ENCODE measurements at regions not wholly inside any gene's neighbourhood (a gene's known extent, or its start where the extent isn't known, plus 50 kb on each side); places are given as distances from the start of the nearest gene placed in this dataset.

GRCh38 chr9:108272349-108272899 lies 583.4 kb downstream of the ACTL7B start:
- Histone ChIP-seq H2AFZ (peak overlapping the region; percentile 56; the same call in 1 of the 2 replicates), H3K4me2 (no peak overlapping the region), H3K27me3 (ENCODE audit: insufficient read depth) (no peaks in the 10 kb centered on the region), H3K4me3 (no peak overlapping the region), H3F3A (replicated peaks; ENCODE audit: low read depth) (no peaks in the 10 kb centered on the region), H3K27ac (ENCODE audit: low read depth) (no peak overlapping the region), H4K20me1 (replicated peaks; ENCODE audit: insufficient read depth) (no peaks in the 10 kb centered on the region), H3K9me2 (ENCODE audit: insufficient read depth) (peaks cover 8% of the 10 kb centered on the region; the same call in 1 of the 2 replicates), H3K36me3 (ENCODE audit: insufficient read depth) (no peaks in the 10 kb centered on the region), H3K79me2 (replicated peaks; ENCODE audit: insufficient read depth) (no peaks in the 10 kb centered on the region), H3K4me1 (ENCODE audit: insufficient read depth) (peaks cover 19% of the 10 kb centered on the region)
- peaks cover 21% of the 10 kb centered on the region for H3K4me1 Mint-ChIP-seq
- no peaks in the 10 kb centered on the region for H3K36me3 Mint-ChIP-seq (ENCODE audit: low read depth)
- ATAC-seq (peak; percentile 90), DNase-seq (ENCODE audit: low spot score) (peak; percentile 60)
- peak overlapping the region; percentile 41; the same call in 1 of the 2 replicates for H3K27ac Mint-ChIP-seq
- TF ChIP-seq CTCF (conservative IDR thresholded peaks at IDR 0.05; ENCODE audit: low read depth in 2 of 2) (peak; percentile 59 to 72), STAT1 (IDR thresholded peaks at IDR 0.05; ENCODE audit: unreplicated experiment) (no peak), EZH2phosphoT487 (IDR thresholded peaks at IDR 0.05; ENCODE audit: unreplicated experiment) (no peak), CREB1 (CRISPR knock-in tag; IDR thresholded peaks at IDR 0.05; ENCODE audit: low read depth) (no peak)
- H3K27me3 Mint-ChIP-seq (ENCODE audit: insufficient read depth, low read depth, poor library complexity), result peaks cover 6% of the 10 kb centered on the region
- no peak overlapping the region for H3K4me3 Mint-ChIP-seq
- H3K9me3 Mint-ChIP-seq, result no peaks in the 10 kb centered on the region

GRCh38 chr9:108271646-108272348 lies 584.0 kb downstream of the ACTL7B start:
- peaks cover 21% of the 10 kb centered on the region for H3K4me1 Mint-ChIP-seq
- ATAC-seq, result peak; percentile 57
- Histone ChIP-seq H2AFZ (peak overlapping the region; percentile 73; the same call in 1 of the 2 replicates), H3K36me3 (ENCODE audit: insufficient read depth) (no peaks in the 10 kb centered on the region), H3K4me2 (no peak overlapping the region), H3K4me1 (ENCODE audit: insufficient read depth) (peaks cover 19% of the 10 kb centered on the region), H3K9me2 (ENCODE audit: insufficient read depth) (peaks cover 8% of the 10 kb centered on the region; the same call in 1 of the 2 replicates), H4K20me1 (replicated peaks; ENCODE audit: insufficient read depth) (no peaks in the 10 kb centered on the region), H3K27ac (ENCODE audit: low read depth) (no peak overlapping the region; the same call in 1 of the 2 replicates), H3K79me2 (replicated peaks; ENCODE audit: insufficient read depth) (no peaks in the 10 kb centered on the region), H3K27me3 (ENCODE audit: insufficient read depth) (no peaks in the 10 kb centered on the region), H3K4me3 (no peak overlapping the region), H3F3A (replicated peaks; ENCODE audit: low read depth) (no peaks in the 10 kb centered on the region)
- TF ChIP-seq ETS1 (IDR thresholded peaks at IDR 0.05), result no peak
- peaks cover 6% of the 10 kb centered on the region for H3K27me3 Mint-ChIP-seq (ENCODE audit: insufficient read depth, low read depth, poor library complexity)
- H3K4me3 Mint-ChIP-seq, result no peak overlapping the region; the same call in 2 of the 3 replicates
- no peaks in the 10 kb centered on the region for H3K36me3 Mint-ChIP-seq (ENCODE audit: low read depth)
- H3K9me3 Mint-ChIP-seq, result no peaks in the 10 kb centered on the region
- peak; percentile 61 for DNase-seq (ENCODE audit: low spot score)
- peak overlapping the region; percentile 41; the same call in 1 of the 2 replicates for H3K27ac Mint-ChIP-seq

Data from GM23338 (cell line).